Stomach (tissue), 4 donors: ENCODE measurements at regions not wholly inside any gene's neighbourhood (a gene's known extent, or its start where the extent isn't known, plus 50 kb on each side); places are given as distances from the start of the nearest gene placed in this dataset.

Source experiments
- EP300 ChIP-seq: sonication (generic); formaldehyde crosslinking; IDR thresholded peaks from one replicate; pipeline ENCODE4 v1.6.1; 2017; ENCODE audit warnings: antibody characterized with exemption
- POLR2A ChIP-seq, 4 donors: fragments of 450-650 bp; IDR thresholded peaks; one replicate each; pipeline ENCODE4 v1.6.1; 2016; ENCODE audit warnings: antibody characterized with exemption in 4 of 4, control low read depth in 2 of 4, mild to moderate bottlenecking in 1 of 4, moderate library complexity in 1 of 4
- POLR2AphosphoS5 ChIP-seq, 3 donors: sonication (generic); formaldehyde crosslinking; IDR thresholded peaks; one replicate each; pipeline ENCODE4 v1.6.1; 2016; ENCODE audit warnings: antibody characterized with exemption in 3 of 3
- TF ChIP-seq, protein P1 (sequence below), 7 experiments: fragments of 450-650 bp in 4 of 7; fragments of 200-600 bp in 3 of 7; sonication (generic) in 3 of 7; IDR thresholded peaks; one replicate each; pipeline ENCODE4 v1.5.1; 2016 to 2019; ENCODE audit warnings: antibody characterized with exemption in 7 of 7, control low read depth in 2 of 7, mild to moderate bottlenecking in 1 of 7

DNA sequence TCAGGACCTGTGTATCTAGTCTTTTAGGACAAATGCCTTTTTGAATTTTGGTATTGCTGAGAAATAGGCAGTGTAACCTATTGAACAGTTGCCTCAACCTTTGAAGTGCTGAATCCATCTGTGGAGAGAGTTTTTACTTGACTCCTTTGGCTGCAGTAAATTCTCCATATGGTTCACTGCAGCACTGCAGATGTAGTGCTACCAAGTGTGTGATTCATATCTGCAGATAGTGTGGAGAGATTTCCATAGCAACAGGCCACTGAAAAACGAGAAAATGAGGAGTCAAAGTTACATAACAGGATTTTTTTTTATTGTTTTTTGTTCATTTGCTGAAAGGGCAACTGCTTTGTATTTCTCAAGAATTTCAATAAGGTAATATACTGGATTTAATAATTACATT is 356.1 kb downstream of the RAB38 start:
- TF ChIP-seq, protein P1, sequence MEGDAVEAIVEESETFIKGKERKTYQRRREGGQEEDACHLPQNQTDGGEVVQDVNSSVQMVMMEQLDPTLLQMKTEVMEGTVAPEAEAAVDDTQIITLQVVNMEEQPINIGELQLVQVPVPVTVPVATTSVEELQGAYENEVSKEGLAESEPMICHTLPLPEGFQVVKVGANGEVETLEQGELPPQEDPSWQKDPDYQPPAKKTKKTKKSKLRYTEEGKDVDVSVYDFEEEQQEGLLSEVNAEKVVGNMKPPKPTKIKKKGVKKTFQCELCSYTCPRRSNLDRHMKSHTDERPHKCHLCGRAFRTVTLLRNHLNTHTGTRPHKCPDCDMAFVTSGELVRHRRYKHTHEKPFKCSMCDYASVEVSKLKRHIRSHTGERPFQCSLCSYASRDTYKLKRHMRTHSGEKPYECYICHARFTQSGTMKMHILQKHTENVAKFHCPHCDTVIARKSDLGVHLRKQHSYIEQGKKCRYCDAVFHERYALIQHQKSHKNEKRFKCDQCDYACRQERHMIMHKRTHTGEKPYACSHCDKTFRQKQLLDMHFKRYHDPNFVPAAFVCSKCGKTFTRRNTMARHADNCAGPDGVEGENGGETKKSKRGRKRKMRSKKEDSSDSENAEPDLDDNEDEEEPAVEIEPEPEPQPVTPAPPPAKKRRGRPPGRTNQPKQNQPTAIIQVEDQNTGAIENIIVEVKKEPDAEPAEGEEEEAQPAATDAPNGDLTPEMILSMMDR (IDR thresholded peaks at IDR 0.05): no peak
- TF ChIP-seq POLR2A (IDR thresholded peaks at IDR 0.05): no peak
- TF ChIP-seq POLR2AphosphoS5 (IDR thresholded peaks at IDR 0.05): no peak
- no peak for TF ChIP-seq EP300
